ENCODE measurements at regions not wholly inside any gene's neighbourhood (a gene's known extent, or its start where the extent isn't known, plus 50 kb on each side); places are given as distances from the start of the nearest gene placed in this dataset.

DNA sequence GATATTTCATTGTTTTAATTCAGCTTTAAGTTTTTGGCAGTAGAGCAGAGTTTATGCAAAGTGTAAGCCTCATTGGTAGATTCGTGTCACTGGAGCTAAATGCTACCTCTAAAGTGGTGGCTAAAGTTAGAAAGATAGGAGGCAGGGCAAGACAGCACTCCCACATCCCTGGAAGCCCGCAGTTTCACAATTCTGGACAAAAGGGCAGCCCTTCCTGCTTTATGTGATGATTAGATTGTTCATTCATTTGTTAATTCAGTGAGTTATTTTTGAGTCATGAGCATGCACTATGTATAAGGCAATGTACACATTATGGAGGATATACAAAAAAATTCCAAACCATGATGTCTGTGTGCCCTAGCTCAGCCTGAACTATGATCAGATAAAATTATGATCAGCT lies 52.1 kb upstream of the EIF3M start:
- Mint-ChIP-seq H3K9me3 (no peaks in the 10 kb centered on the region), H3K36me3 (no peaks in the 10 kb centered on the region), H3K27ac (no peak overlapping the region)
- ATAC-seq (no peak), DNase-seq (ENCODE audit: low spot score in 2 of 2) (no peak)

DNA sequence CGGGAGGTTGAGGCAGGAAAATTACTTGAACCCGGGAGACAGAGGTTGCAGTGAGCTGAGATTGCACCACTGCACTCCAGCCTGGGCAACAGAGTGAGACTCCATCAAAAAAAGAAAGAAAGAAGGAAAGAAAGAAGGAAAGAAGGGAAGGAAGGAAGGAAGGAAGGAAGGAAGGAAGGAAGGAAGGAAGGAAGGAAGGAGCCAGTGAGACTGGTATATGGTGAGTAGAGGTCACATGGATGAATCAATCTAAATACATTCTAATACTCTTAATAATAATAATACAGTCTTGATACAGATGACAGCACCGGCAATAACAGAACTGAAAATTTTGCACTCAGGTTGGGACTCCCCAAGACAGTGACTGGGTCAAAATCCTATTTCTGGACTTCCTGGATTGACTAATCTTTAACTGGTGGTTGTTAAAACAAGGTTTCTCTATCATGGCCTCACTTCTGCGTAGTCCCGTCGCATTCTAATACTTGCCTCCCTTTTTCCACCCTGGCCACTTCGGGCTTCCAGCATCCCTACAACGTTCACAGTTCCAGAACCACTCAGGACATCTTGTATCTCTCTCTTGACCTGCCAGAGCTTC lies 53.5 kb upstream of the EIF3M start:
- DNase-seq (ENCODE audit: low spot score in 2 of 2) (no peak), ATAC-seq (no peak)
- Mint-ChIP-seq H3K36me3 (no peaks in the 10 kb centered on the region), H3K9me3 (no peaks in the 10 kb centered on the region), H3K27ac (no peak overlapping the region)

DNA sequence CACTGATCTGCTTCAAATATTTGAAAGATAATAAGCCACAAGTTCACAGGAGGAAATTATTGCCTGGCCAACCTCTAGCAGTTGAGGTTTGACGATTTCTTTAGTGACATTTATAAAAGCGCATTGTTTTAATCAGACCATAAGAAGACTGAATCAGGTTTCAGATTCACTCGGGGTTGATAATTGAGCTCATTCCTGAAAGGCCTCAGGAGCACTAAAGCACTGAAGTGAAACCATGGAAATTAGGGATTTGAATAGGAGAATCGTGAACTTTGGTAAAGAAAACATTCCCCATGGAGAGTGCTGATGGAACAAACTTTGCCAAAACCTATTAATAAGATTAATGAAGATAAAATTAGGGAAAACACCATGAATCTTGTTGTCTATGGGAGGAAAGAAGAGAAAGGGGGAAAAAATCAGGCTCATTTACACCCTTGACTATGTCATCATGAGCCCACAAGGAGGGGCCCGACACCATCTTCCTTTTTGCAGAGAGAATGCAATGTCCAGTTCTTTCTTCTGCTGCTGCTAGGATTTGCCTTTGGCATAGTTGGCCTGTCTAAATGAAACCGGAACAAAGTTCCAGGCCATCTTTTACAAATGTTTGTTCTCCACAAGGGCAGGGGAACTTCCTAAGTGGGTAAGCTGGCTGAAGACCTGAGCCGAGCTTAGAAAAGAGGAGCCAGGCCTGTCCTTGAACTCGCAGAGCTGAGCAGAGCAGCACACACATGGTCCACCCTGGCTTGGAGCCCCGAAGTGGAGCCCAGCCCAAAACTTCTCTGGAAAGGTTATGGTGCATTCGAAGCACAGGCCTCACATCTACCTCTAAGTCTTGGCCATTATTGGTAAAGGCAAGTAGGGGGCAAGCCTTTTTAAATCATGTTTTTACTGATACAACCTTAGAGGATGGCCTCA lies 56.1 kb upstream of the EIF3M start:
- Mint-ChIP-seq H3K27ac (no peak overlapping the region), H3K9me3 (no peaks in the 10 kb centered on the region), H3K36me3 (no peaks in the 10 kb centered on the region)
- ATAC-seq, result no peak
- DNase-seq (ENCODE audit: low spot score in 2 of 2), result no peak

DNA sequence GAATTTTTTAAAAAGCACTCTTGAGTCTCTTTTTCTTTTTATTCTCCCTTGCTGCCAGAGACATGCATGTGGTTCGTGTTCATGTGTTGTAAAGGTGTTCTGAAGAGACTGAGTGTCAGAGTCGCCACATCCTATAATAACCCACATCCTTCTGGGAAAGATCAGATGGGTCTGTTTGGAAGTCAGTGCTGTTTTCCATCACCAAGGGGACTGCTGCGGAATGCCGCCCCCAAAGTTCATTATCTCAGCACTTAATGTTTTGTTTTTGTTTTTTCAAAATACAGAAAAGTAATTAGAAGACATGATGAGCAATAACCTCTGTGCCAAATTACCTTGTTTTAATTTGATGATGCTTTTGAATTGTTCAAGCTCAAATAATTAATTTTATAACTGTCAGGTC lies 56.9 kb upstream of the EIF3M start:
- H3K36me3 Mint-ChIP-seq, result no peaks in the 10 kb centered on the region
- H3K9me3 Mint-ChIP-seq, result no peaks in the 10 kb centered on the region
- DNase-seq (ENCODE audit: low spot score in 2 of 2) (no peak), ATAC-seq (no peak)
- no peak overlapping the region for H3K27ac Mint-ChIP-seq

DNA sequence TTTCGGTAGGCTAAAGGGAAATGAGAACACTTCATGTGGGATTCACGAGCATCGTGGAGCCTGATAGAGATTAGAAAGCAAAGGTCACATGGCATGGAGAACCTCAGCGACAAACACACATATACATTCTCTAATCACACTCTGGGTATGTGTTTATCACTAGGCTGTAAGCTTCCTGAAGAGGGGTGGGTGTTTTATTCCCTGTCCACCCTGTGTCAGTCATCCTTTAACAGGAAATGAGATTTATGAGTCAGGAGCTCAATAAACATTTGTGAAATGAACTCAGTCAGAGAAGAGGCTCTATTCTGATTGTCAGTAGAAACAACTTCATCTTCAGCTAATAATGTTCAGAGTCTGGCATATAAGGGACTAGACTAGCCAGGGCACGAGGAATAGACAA lies 71.7 kb upstream of the EIF3M start:
- Mint-ChIP-seq H3K9me3 (peaks cover 2 to 3% of the 10 kb centered on the region in 2 donors), H3K36me3 (no peaks in the 10 kb centered on the region), H3K27ac (no peak overlapping the region)
- ATAC-seq, result peak in 1 of 2 donors; percentile 50
- no peak for DNase-seq (ENCODE audit: low spot score in 2 of 2)

DNA sequence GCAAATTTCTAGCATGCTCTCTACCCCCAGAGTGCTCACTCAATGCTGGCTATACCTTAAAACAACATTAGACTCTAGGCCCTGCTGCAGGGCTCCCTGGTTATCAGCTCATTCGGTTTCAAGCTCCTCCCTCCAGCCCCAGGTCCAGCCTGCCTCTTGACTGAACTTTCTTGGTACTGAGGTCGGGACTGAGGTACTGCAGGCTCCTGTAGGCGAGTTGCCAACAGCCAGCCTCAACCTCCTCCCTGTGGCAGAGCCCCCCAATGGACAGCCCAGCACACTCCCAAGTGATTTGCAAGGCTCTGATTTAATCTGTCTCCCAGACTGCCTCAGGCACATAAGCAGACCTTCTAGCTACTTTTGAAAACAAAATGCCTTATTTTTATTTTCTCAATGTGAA lies 73.6 kb upstream of the EIF3M start:
- DNase-seq (ENCODE audit: low spot score in 2 of 2) (no peak), ATAC-seq (no peak)
- Mint-ChIP-seq H3K9me3 (no peaks in the 10 kb centered on the region), H3K36me3 (no peaks in the 10 kb centered on the region), H3K27ac (no peak overlapping the region)

DNA sequence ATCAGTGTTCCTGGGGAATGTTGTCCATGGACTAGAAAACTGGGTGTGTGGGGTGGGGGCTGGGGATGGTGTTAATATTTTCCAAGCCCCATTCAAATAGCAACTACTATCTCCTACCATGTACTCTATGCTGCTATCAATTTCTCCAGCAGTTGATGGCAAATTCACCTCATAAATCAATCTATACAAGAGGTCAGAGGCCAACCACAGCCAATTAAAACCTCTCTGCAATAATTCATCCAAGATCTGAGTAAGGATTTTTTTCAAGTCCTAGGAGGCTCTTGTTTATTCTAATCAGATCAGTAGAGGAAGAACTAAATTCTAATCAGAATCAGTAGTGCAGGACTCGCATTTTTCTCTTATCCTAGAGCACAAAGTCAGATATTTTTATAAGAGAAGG lies 73.4 kb upstream of the WT1 start:
- Mint-ChIP-seq H3K9me3 (no peaks in the 10 kb centered on the region), H3K27ac (no peak overlapping the region), H3K36me3 (no peaks in the 10 kb centered on the region)
- DNase-seq (ENCODE audit: low spot score in 2 of 2) (no peak), ATAC-seq (no peak)

DNA sequence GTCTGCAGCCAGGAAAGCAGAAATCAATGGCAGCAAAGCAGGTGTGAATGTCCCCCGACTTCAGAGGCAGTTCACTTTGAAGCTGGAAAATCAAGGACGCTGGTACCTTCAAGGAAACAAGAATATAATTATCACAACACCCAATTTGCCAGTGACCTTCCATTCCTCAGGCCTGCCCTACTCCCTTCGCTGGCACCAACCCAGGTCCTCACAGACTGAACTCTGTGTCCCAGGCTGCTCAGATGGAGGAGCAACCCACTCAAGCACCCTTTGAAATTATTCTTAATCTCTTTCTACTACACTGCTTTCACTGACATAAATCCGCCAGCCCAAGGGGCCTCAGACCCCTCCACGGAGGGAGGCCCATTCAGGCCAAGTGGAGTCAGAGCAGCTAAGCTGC lies 64.7 kb upstream of the WT1 start:
- no peak for ATAC-seq
- DNase-seq (ENCODE audit: low spot score in 2 of 2), result no peak
- H3K36me3 Mint-ChIP-seq, result no peaks in the 10 kb centered on the region
- H3K9me3 Mint-ChIP-seq, result no peaks in the 10 kb centered on the region
- no peak overlapping the region for H3K27ac Mint-ChIP-seq

DNA sequence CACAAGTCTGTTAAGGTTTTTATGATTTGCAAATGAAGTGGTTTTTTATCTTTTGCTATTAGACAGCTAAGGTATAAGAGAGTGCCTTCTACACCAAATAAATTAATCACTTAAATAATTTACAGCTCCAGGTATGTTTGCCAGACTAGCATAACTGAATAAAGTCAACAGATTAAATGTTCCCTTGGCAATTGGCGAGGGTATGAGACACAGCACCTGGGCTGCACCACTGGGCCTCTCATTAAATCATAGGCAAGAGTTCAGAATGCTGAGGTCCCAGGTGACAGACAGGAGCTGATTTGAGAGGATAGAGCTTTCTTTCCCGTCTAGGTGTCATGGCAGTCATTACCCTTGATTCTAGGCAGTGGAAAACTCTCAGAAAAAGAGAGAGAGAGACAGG lies 62.6 kb upstream of the WT1 start:
- ATAC-seq (no peak), DNase-seq (ENCODE audit: low spot score in 2 of 2) (no peak)
- H3K36me3 Mint-ChIP-seq, result no peaks in the 10 kb centered on the region
- H3K9me3 Mint-ChIP-seq, result no peaks in the 10 kb centered on the region
- H3K27ac Mint-ChIP-seq, result no peak overlapping the region

DNA sequence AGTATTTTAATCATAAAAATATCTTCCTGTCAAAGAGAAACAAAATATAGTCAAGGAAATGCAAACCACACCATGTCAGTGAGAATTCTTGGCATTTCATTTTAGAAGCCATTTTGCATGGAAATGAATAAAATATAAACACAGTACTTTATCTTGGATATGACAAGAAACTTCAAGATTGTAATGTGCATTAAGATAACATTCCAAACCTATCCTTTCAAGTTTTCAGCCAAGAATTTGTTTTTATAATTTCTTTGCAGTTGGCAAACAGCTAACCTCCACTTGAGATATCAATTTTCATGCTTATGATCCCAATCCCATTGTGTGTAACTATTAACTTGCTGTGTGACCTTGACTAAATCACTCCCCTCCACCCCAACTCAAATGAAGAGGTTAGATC lies 59.3 kb upstream of the WT1 start:
- DNase-seq (ENCODE audit: low spot score in 2 of 2) (no peak), ATAC-seq (no peak)
- Mint-ChIP-seq H3K9me3 (no peaks in the 10 kb centered on the region), H3K36me3 (no peaks in the 10 kb centered on the region), H3K27ac (no peak overlapping the region)

DNA sequence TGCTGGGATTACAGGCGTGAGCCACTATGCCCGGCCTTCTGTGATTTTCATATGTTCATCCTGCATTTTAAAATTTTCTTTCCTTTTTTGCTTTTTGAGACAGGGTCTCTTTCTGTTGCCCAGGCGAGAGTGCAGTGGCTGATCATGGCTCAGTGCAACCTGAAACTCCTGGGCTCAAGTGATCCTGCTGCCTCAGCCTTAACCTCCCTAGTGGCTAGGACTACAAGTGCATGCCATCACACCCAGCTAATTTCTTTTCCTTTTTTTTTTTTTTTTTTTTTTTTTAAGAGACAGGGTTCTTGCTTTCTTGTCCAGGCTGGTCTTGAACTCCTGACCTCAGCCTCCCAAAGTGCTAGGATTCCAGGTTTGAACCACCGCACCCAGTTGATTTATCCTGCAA lies 54.1 kb upstream of the WT1 start:
- DNase-seq (ENCODE audit: low spot score in 2 of 2) (no peak), ATAC-seq (no peak)
- Mint-ChIP-seq H3K27ac (peak overlapping the region in 1 of 2 donors; percentile 12), H3K36me3 (no peaks in the 10 kb centered on the region), H3K9me3 (no peaks in the 10 kb centered on the region)

DNA sequence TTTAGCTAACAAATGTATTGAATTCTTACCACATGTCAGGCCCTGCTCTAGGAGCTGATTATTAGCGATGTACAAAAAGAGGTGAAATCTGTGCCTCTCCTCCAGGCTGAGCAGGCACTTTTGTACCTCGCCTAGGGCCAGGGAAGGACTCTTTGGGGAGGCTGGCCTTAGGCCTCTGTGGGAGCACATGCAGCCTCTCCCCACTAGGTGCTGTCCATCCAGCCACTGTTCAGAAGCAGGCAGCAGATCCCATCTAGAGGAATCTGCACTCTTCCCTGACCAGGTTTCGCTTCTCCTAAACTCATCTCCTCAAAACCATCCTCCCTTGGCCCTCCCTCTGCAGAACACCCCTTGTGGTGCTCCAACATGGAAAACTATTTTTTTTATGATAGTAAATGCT lies 51.9 kb upstream of the WT1 start:
- Mint-ChIP-seq H3K27ac (no peak overlapping the region), H3K9me3 (no peaks in the 10 kb centered on the region), H3K36me3 (no peaks in the 10 kb centered on the region)
- DNase-seq (ENCODE audit: low spot score in 2 of 2) (no peak), ATAC-seq (peak in 1 of 2 donors; percentile 40)

DNA sequence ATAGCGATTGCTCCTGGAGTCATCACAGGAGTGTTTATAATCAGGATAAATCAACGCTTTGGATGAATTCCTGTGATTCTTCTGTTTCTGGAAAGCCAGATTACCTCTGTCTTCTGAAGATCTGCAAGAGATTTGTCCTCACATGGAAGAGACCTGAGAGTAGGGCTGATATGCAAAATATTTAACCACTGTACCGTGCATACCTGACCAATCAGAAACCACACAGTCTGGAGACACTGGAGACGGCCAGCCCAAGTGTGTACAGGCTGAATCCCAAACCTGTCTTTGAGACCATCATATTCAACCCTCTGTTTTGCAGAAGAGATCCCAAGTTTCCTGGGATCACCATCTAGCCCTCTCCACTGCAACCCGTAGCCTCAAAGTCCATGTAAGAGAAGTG lies 50.4 kb upstream of the WT1 start:
- DNase-seq (ENCODE audit: low spot score in 2 of 2) (no peak), ATAC-seq (no peak)
- no peak overlapping the region for H3K27ac Mint-ChIP-seq
- H3K9me3 Mint-ChIP-seq, result no peaks in the 10 kb centered on the region
- H3K36me3 Mint-ChIP-seq, result no peaks in the 10 kb centered on the region
